T-helper 17 cell (primary cell): ENCODE measurements at regions not wholly inside any gene's neighbourhood (a gene's known extent, or its start where the extent isn't known, plus 50 kb on each side); places are given as distances from the start of the nearest gene placed in this dataset.
"Not testable (repeated sequence)": the region's sequence is repeated elsewhere in the genome, so short reads cannot be mapped to it uniquely, and the experiment has no call there.

Experiments used
- ATAC-seq: fragments of 150-1000 bp; cut with Tn5 transposase; 2 replicates; pipeline ENCODE4 v1.10.0; 2021; ENCODE audit warnings: mild to moderate bottlenecking, moderate library complexity
- DNase-seq, 3 donors: peaks; one replicate each; pipeline versions ENCODE4 v3.0.0 to v3.0.0-alpha.2; 2020 to 2021
- H3K9me3 ChIP-seq: one replicate; pipeline ENCODE4 v1.7.0; 2013; ENCODE audit warnings: low read length, mild to moderate bottlenecking; ENCODE audit not compliant: control insufficient read depth, poor library complexity, severe bottlenecking
- H3K27ac Mint-ChIP-seq: one replicate; pipeline ENCODE4 v1.8.0; 2022; ENCODE audit warnings: mild to moderate bottlenecking, moderate library complexity, mixed read lengths
- H3K27me3 Mint-ChIP-seq: one replicate; pipeline ENCODE4 v1.8.0; 2022; ENCODE audit warnings: mixed read lengths
- H3K36me3 Mint-ChIP-seq: one replicate; pipeline ENCODE4 v1.8.0; 2022; ENCODE audit warnings: low read depth, mixed read lengths
- H3K4me1 Mint-ChIP-seq: one replicate; pipeline ENCODE4 v1.8.0; 2022; ENCODE audit warnings: mild to moderate bottlenecking, mixed read lengths
- H3K4me3 Mint-ChIP-seq: one replicate; pipeline ENCODE4 v1.8.0; 2022; ENCODE audit warnings: mild to moderate bottlenecking, moderate library complexity, mixed read lengths

GRCh38 chr13:19072956-19073706, 108.5 kb downstream of the TUBA3C start:
- H3K4me3 Mint-ChIP-seq, H3K9me3 ChIP-seq, ATAC-seq, DNase-seq, H3K27me3 Mint-ChIP-seq, H3K4me1 Mint-ChIP-seq, H3K36me3 Mint-ChIP-seq, H3K27ac Mint-ChIP-seq: not testable (repeated sequence)

- no peak overlapping the region for H3K4me3 Mint-ChIP-seq
- H3K4me1 Mint-ChIP-seq, result no peaks in the 10 kb centered on the region
- no peaks in the 10 kb centered on the region for H3K36me3 Mint-ChIP-seq
- no peaks in the 10 kb centered on the region for H3K9me3 ChIP-seq
- DNase-seq, result no peak
- no peak overlapping the region for H3K27ac Mint-ChIP-seq
- H3K27me3 Mint-ChIP-seq, result no peaks in the 10 kb centered on the region
- no peak for ATAC-seq
Observed at GRCh38 chr13:19072543-19072942, 109.1 kb downstream of the TUBA3C start.

GRCh38 chr13:19071161-19071936, 110.3 kb downstream of the TUBA3C start:
- H3K27ac Mint-ChIP-seq, result no peak overlapping the region
- no peaks in the 10 kb centered on the region for H3K36me3 Mint-ChIP-seq
- no peak overlapping the region for H3K4me3 Mint-ChIP-seq
- no peak for ATAC-seq
- H3K27me3 Mint-ChIP-seq, result no peaks in the 10 kb centered on the region
- no peaks in the 10 kb centered on the region for H3K4me1 Mint-ChIP-seq
- no peaks in the 10 kb centered on the region for H3K9me3 ChIP-seq
- no peak for DNase-seq

- DNase-seq (no peak), ATAC-seq (no peak)
- Mint-ChIP-seq H3K4me1 (no peaks in the 10 kb centered on the region), H3K4me3 (no peak overlapping the region), H3K27me3 (no peaks in the 10 kb centered on the region), H3K27ac (no peak overlapping the region), H3K36me3 (no peaks in the 10 kb centered on the region)
- H3K9me3 ChIP-seq, result no peaks in the 10 kb centered on the region
Observed at GRCh38 chr13:19070398-19070735, 111.3 kb downstream of the TUBA3C start.

- no peak for DNase-seq
Observed at GRCh38 chr13:19069684-19070397, 111.8 kb downstream of the TUBA3C start.

GRCh38 chr13:19068691-19069090, 112.9 kb downstream of the TUBA3C start:
- H3K27me3 Mint-ChIP-seq, result no peaks in the 10 kb centered on the region
- H3K36me3 Mint-ChIP-seq, result no peaks in the 10 kb centered on the region
- H3K9me3 ChIP-seq, result no peaks in the 10 kb centered on the region
- no peak overlapping the region for H3K27ac Mint-ChIP-seq
- no peaks in the 10 kb centered on the region for H3K4me1 Mint-ChIP-seq
- no peak overlapping the region for H3K4me3 Mint-ChIP-seq
- no peak for ATAC-seq
- DNase-seq, result no peak

More at GRCh38 chr13:19069684-19070397, 111.8 kb downstream of the TUBA3C start:
- no peak overlapping the region for H3K4me3 Mint-ChIP-seq
- H3K9me3 ChIP-seq, result no peaks in the 10 kb centered on the region
- no peaks in the 10 kb centered on the region for H3K36me3 Mint-ChIP-seq
- H3K4me1 Mint-ChIP-seq, result no peaks in the 10 kb centered on the region
- H3K27ac Mint-ChIP-seq, result no peak overlapping the region
- no peak for ATAC-seq
- H3K27me3 Mint-ChIP-seq, result no peaks in the 10 kb centered on the region

- no peak for ATAC-seq
- Mint-ChIP-seq H3K36me3 (no peaks in the 10 kb centered on the region), H3K27me3 (no peaks in the 10 kb centered on the region), H3K27ac (no peak overlapping the region), H3K4me3 (no peak overlapping the region), H3K4me1 (no peaks in the 10 kb centered on the region)
- no peaks in the 10 kb centered on the region for H3K9me3 ChIP-seq
- no peak for DNase-seq
Observed at GRCh38 chr13:19067767-19068166, 113.9 kb downstream of the TUBA3C start.

- Mint-ChIP-seq H3K4me3 (no peak overlapping the region), H3K27ac (no peak overlapping the region), H3K4me1 (no peaks in the 10 kb centered on the region), H3K27me3 (no peaks in the 10 kb centered on the region), H3K36me3 (no peaks in the 10 kb centered on the region)
- ATAC-seq (no peak), DNase-seq (no peak)
- no peaks in the 10 kb centered on the region for H3K9me3 ChIP-seq
Observed at GRCh38 chr13:19062801-19063200, 118.8 kb downstream of the TUBA3C start.

- H3K36me3 Mint-ChIP-seq, result no peaks in the 10 kb centered on the region
- H3K4me1 Mint-ChIP-seq, result no peaks in the 10 kb centered on the region
- H3K27ac Mint-ChIP-seq, result no peak overlapping the region
- no peak for DNase-seq
- H3K9me3 ChIP-seq, result no peaks in the 10 kb centered on the region
- no peaks in the 10 kb centered on the region for H3K27me3 Mint-ChIP-seq
- no peak overlapping the region for H3K4me3 Mint-ChIP-seq
- no peak for ATAC-seq
Observed at GRCh38 chr13:19062019-19062646, 119.5 kb downstream of the TUBA3C start.

GRCh38 chr13:19061278-19061677, 120.3 kb downstream of the TUBA3C start:
- H3K36me3 Mint-ChIP-seq, result no peaks in the 10 kb centered on the region
- no peak for ATAC-seq

GRCh38 chr13:19060311-19061002, 121.2 kb downstream of the TUBA3C start:
- H3K27ac Mint-ChIP-seq, result no peak overlapping the region
- H3K4me1 Mint-ChIP-seq, result no peaks in the 10 kb centered on the region
- no peaks in the 10 kb centered on the region for H3K9me3 ChIP-seq
- DNase-seq, result no peak
- no peaks in the 10 kb centered on the region for H3K27me3 Mint-ChIP-seq
- no peak overlapping the region for H3K4me3 Mint-ChIP-seq
- H3K36me3 Mint-ChIP-seq, result no peaks in the 10 kb centered on the region
- ATAC-seq, result no peak

More at GRCh38 chr13:19061278-19061677, 120.3 kb downstream of the TUBA3C start:
- H3K4me1 Mint-ChIP-seq, result no peaks in the 10 kb centered on the region
- DNase-seq, result no peak
- H3K9me3 ChIP-seq, result no peaks in the 10 kb centered on the region
- H3K4me3 Mint-ChIP-seq, result no peak overlapping the region
- H3K27ac Mint-ChIP-seq, result no peak overlapping the region
- H3K27me3 Mint-ChIP-seq, result no peaks in the 10 kb centered on the region

GRCh38 chr13:19059016-19059780, 122.4 kb downstream of the TUBA3C start:
- no peak overlapping the region for H3K4me3 Mint-ChIP-seq
- no peak for ATAC-seq

More at GRCh38 chr13:19059016-19059780, 122.4 kb downstream of the TUBA3C start:
- Mint-ChIP-seq H3K36me3 (no peaks in the 10 kb centered on the region), H3K27ac (no peak overlapping the region), H3K4me1 (no peaks in the 10 kb centered on the region), H3K27me3 (no peaks in the 10 kb centered on the region)
- no peak for DNase-seq
- no peaks in the 10 kb centered on the region for H3K9me3 ChIP-seq
